HG03135 (cell line): ENCODE measurements at regions not wholly inside any gene's neighbourhood (a gene's known extent, or its start where the extent isn't known, plus 50 kb on each side); places are given as distances from the start of the nearest gene placed in this dataset.
"Not testable (repeated sequence)": the region's sequence is repeated elsewhere in the genome, so short reads cannot be mapped to it uniquely, and the experiment has no call there.

Experiments
- ATAC-seq: cut with Tn5 transposase; IDR thresholded peaks from one replicate; pipeline ENCODE4 v1.9.1; 2021; ENCODE audit warnings: mild to moderate bottlenecking, moderate library complexity; ENCODE audit not compliant: unreplicated experiment

DNA sequence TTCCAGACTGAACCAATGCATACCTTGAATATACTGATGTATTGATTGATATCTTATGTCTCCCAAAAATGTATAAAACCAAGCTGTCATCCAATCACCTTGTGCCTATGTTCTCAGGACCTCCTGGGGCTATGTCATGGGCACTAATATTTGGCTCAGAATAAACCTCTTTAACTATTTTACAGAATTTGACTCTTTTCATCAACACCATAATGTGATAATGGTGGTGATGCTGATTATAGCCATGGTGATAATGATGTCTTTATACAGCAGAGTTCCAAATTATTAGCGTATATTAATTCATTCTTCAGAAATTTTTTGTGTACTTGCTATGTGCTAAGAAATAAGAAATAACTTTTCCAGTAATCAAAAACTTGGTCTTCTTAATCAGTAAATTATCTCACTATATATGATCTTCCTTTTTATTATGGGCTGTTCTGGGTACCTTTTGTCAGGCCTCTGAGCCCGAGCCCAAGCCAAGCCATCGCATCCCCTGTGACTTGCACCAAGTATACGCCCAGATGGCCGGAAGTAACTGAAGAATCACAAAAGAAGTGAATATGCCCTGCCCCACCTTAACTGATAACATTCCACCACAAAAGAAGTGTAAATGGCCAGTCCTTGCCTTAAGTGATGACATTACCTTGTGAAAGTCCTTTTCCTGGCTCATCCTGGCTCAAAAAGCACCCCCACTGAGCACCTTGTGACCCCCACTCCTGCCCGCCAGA is 496.2 kb upstream of the MMS22L start:
- ATAC-seq, result not testable (repeated sequence)

DNA sequence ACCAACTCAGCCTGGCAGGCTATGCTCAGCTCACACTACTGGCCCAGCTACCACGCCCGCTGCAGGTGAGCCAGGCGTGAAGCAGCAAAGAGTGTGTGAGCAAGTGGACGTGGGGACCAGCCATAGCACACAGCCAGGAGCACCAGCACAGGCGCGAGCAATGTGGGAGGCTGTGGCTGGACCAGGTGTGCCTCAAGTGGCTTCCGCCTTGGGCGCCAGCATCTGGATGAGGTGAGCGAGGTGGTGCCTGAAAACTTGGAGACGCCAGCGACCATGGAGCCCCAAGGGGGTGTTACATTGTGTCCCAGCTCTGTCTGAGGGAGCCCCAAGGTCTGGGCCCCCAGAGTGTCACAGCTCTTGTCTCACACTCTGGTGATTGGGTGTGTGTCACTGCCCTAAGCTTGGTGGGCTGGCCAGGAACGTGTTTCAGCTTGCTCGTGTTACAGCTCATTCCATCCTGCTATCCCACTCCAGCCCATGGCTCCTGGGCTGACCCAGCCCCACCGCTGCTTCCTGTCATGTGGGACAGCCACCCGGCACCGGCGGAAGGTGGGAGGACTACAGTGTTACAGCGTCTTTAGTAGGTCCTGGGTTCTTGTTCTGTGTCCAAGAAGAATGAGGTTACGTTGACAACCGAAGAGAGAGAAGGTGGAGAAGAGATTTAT is 508.0 kb upstream of the MMS22L start:
- no peak for ATAC-seq

DNA sequence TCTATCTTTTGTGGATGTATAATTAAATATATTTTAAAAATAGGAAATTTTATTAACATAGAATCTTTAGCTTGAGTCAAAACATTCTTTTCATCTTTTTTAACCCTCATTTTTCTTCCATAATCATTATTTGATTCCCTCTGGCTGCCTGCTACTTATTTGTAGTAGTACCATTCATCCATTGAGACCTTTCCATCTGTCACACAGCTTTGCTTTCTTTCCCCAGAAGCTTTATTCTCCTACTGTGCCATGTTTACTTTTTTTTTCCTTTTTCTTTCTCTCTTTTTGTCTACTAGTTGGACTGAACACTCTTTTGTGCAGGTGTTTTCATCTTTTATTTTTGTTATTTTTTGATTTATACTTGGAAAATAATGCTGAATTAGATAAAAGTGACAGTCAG is 522.6 kb upstream of the MMS22L start:
- no peak for ATAC-seq

DNA sequence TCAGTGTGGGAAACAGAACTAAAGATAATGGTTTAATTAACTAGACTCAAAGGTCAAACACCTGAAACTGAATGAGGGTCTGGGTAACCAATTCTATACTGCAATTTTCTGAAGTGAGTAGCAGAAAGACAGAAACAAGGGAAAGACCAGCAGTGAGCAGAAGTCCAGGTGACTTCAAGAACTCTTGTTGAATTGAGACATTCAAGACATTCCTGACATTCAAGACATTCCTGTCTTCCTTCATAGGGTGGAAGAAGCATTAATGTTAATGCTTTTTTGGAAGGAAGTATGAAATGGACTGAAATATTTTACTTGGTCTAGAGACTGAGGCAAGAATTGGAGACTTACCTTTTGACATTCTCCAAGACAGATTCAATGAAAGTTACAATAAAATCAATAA is 529.9 kb upstream of the MMS22L start:
- ATAC-seq, result no peak

DNA sequence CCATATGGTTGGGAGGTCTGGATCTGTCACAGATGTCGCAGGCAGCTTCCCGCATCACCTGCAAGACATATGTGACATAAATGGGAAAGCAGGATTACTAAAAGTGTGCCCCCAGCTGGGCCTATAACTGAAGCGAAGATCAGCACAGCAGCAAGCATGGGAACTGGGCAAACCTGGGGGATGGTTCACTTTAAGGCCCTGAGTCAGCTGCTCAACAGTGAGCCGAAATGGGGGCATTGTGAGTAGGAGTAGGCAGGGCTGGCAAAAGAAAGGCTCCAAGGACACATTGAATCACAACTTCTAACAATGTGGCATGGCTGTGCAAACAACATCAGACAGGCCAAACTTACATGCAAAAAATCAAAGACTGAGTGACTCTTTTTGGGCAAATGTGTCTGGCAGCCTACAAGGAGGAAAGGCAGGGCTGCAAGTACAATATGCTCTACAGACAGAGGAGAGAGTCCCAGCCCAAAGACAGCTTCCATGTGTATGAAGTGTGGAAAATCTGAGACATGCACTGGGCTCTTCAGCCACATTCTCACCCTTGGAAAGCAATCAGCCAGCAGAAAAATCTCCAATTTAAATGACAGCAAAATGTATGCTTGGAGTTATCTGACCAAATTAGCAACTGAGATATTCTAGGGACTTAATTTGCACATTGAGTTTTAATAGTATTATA is 531.0 kb upstream of the MMS22L start:
- no peak for ATAC-seq

DNA sequence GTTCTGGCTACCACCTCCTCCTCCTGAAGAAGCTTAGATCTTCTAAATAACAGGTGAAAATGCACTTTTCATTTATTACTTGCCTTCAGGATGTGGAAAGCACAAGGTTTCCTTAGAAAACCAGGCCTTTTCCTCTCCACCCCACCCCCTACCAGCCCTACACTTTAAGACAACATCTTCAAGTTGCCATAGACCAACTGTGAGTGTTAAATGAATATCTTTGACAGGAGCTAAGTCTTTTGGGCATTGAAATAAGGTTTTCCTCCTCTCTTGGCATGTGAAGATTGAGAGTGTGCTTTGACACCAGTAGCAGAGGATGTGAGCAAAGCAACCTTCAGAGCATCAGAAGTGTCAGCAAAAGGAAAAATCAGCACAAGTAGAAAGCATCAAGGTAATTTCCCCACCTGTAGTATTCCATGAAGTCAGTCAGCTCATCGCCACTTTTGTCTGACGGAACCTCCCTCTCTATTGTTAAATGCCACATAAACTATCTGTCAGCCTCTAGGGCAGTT is 532.3 kb upstream of the MMS22L start:
- no peak for ATAC-seq

DNA sequence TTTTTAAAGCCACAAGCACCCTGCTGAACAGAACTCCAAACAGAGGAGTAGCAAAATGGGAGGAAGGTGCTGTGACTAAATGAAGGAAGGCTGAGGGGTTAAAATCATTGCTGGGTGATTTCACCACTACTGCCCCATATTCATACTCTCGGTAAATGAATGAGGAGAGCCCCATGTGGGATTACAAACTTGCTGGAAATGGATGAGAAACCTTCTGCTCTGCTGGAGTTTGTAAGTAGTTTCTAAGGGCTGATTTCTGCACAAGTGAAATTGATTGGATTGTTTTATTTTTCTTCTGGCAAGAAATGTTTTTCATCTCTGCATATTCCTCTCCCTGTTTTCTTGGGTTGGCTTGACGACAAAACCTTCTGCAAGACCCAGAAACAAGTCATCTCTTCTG is 533.5 kb upstream of the MMS22L start:
- no peak for ATAC-seq

DNA sequence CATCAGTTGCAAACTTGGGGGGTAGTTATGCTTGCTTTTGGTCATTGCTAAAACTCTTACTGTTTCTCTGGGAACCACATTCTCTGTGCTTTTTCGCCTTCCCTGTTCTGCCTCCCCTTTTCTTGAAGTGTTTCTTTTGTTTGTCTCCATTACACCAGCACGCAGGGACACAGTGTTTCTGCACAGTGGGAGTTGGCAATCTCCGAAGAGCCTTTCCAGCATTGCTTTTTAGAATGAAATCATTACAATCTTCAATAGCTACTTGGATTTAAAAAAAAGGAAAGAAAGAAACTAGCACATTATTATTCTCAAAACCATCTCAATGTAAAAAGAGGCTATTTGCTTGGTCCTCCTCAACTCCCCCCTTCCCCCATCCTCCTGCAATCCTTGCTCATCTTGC is 536.7 kb upstream of the MMS22L start:
- no peak for ATAC-seq

DNA sequence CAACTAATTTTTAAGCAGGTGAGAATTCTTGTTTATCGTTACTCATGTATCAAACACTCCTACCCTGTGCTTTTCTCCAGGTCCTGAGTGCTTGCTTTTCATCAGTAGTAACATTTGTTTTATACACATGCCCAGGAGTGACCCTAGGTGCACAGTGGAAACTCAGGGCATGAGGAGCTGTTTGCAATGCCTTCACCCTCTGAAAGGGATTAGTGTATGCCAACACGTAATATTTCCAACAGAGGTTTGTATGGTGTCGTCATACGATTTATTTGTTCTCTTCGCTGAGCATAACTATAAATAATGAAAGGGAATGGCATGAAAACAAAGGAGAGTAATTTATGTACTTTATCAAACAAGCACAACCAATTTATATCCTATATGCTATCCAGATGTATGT is 537.4 kb upstream of the MMS22L start:
- ATAC-seq, result no peak

DNA sequence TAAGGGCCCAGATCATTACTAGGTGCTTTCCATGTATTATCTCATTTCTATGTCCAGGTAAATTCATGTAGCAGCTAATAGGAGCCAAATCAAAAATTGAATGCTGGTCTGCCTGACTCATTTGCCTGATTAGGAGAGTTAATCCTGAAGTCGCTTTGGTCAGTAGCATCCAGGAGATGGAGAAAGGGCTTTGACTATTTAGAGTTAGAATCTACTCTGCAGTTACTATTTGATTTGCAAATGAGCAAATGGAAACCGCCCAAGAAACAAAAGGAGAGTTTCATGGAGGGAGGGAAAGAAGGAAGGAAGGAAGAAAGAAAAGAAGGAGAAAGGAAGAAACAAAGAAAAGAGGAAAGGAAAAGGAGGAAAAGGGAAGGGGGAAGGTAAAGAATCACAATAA is 539.6 kb upstream of the MMS22L start:
- no peak for ATAC-seq

DNA sequence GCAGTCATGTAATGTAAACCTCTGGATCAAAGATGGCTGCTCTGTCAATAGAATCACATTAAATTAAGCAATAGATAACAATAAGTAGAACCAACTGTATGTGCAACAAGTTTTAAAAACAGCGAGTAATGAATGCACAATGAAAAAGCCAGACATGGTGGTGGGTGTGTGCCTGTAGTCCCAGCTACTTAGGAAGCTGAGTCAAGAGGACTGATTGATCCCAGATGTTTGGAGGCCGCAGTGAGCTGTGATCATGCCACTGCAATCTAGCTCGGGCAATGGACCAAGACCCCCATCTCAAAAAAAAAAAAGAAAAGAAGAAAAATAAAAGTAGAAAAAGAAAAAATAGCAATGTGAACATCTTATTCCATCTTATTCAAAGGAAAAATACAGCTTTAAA is 558.7 kb upstream of the MMS22L start:
- ATAC-seq, result no peak

DNA sequence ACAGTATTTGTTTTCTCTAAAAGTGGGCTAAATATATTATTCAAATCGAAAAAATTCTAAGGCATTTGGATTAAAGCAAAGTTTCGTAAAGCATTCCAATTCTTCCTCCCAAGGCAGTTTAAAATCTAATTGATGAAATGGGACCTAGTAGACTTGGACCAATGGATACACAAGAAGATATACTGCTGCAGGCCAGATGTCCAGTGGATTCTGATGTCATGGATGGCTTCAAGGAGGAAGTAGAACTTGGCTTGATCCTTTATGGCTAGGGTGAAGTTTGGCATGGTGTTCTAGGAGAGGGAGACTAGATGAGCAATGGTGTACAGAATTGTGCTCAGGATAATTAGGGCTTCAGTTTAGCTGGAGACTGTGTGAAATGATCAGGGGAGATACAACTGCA is 559.5 kb upstream of the MMS22L start:
- ATAC-seq, result no peak

DNA sequence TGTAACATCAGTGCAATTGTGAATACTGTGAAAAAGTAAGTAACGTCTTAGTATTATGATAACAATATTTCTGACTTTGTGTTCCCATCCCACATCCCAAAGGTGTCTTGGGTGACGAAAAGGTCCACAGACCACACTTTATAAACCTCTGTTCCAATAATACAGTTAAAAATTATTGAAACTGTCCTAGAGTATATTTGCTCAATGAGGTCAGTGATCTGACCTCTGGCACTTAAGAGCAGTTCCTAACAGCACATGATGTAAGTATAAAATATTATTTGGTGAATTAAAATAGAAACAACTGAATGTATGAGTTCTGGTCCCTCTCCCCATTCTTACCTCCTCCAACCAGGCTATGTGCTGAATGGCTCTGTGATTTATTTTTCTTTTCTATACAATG is 566.4 kb upstream of the MMS22L start:
- no peak for ATAC-seq

DNA sequence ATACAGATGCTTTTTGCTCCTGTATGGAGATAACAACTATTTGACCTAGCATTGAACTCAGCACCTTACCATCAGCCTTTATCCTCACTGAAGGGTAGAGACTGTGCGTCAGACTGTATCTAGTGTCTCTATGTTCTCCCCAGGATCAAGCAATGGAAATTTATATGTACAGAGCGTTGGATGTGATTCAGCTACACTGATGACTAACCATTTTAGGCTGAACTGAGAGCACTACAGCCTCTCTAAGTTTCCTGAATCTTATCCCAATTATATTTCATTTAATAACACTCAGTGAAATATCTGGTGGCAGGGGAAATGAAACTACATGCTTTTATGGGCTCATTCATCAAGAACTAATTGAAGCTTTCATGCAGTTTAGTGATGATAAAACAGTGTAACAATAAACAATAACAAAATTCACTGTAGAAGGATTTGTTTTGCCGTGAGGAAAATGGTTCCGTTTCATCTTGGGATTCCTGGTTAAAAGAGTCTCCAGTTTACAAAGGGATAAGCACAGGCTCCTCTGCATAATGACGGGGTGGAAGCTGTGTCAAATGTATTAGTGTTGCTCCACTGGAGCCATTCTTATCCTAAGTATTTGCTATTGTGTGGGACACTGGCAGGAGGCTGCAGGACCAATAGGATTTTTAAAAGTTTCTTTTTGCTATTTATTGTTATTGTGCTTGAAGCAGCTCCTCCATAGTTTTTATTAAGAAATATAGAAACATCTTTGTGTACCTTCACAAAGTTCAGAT is 567.6 kb upstream of the MMS22L start:
- ATAC-seq, result no peak

DNA sequence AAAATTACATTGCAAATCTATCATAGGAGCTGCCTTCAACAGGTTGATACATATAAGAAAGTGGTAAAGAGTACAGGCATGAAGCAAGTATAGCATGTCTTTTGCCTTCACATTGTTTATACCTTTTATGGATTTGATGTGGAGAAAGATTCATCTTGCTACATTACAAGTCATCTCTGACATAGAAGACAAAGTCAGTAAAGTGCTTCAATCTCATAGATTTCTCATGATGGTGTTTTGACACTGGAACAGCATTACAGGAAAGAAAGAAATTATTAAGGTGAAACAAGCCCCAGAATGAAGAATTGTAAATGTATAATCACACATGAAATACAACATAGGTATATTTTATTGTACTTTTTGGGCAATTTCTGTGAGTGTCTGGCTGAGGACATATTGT is 580.7 kb upstream of the MMS22L start:
- ATAC-seq, result no peak

DNA sequence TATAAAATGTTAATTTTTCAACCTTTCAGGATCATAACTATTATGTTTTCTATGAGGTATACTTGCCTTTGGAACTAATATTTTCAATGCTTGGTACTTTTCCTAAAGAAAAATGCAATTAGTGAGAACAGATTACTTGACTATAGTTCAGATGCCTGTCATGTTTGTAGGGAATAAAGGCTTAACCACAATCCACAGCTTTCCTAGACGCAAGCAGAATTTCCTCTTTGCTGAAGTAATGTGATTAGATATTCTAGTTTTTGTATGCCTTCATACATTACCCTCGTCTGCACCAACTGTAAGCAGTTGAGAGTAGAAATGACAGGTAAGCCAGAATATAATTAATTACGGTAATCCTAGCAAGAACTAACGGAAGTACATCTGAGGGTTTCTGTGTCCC is 581.4 kb upstream of the MMS22L start:
- ATAC-seq, result no peak

DNA sequence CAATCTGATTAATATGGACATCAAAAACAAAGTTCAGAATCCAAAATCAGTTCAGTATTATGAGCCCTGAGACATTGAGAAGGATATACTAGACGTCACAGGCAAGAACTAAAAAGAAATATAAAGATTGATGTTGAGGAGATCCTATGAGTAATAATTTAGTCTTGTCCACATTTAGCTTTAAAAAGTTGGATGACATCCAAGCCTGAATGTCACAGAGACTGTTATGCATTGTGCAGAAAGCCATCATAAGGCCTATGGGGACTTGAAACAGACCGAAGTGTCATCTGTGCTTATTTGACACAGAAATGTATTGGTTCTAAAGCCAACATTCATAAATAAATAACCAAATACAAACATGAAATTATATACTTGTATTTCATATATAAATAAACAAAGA is 581.8 kb upstream of the MMS22L start:
- no peak for ATAC-seq

DNA sequence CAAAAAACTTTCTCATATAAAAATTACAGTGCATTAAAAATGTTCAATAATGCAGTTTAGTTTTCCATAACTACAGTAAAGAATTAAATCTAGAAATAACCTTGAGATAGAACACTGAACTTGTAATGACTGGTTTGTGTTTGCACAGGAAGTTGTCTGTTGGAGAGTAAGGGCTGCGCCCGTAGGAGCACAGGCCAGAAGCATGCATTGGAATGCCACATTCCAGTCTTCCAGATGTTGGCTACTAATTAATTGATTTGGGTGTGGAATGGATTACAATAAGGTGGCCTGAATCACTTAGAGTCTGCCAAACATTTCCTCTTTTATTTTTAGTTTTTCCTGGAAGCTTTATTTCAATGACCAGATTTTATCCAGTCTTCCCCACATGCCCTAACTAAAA is 582.6 kb upstream of the MMS22L start:
- ATAC-seq, result no peak

DNA sequence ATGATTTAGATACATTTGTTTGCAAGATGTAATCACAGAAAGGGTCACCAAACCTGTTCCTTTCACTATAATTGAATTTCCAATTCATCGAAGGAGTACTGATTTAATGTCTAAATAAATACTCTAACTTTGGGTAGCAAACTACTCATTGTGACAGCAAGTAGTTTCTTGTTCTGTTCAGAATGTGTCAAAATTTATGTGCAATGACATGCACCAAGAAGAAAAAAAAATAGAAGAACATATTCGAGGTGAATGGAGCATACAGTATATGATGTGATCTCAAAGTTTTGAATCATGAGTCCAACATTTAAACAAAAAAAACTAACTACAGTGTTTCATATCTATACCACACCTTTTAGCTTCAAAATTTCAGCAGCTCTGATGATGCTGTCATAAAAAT is 583.6 kb upstream of the MMS22L start:
- no peak for ATAC-seq

DNA sequence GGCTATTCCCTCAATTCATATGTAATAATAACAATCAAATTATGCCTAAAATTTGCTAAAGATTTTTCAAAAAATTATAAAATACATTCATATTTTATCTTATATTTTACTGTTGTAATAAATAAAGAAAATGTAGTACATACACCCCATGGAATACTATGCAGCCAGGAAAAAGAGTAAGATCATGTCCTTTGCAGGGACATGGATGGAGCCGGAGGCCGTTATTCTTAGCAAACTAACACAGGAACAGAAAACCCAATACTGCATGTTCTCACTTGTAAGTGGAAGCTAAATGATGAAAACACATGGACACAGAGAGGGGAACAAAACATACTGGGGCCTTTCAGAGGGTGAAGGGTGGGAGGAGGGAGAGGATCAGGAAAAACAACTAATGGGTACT is 584.2 kb upstream of the MMS22L start:
- ATAC-seq, result no peak

DNA sequence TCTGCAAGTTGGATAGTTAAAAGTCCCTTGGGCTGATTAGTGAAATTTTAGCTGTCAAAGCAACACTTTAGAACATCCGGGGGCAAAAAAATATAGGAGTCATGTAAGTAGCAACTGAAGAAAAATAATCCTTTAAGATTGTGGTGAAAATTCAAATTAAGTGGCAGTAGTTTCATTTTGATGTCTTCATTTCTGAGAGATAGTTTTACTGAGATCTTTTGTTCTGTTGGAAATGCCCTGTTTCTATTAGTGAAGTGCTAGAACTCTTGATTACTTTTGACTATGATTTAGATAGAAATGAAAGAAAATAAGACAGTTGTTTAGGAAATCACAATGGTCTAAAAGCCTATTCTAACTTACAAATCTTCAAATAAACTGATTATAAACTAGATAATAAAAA is 587.3 kb upstream of the MMS22L start:
- ATAC-seq, result no peak
